CD4-positive, alpha-beta memory T cell (primary cell): ENCODE measurements at regions not wholly inside any gene's neighbourhood (a gene's known extent, or its start where the extent isn't known, plus 50 kb on each side); places are given as distances from the start of the nearest gene placed in this dataset.

Source experiments
- CTCF ChIA-PET: fragments of 350-600 bp; sonication (Branson Sonifier 250); formaldehyde crosslinking; loops from one replicate; lab custom pipeline; 2021; ENCODE audit warnings: inconsistent platforms; ENCODE audit not compliant: partially characterized antibody; lab: Charles Lee
- POLR2A ChIA-PET: fragments of 350-600 bp; sonication (Branson Sonifier 250); formaldehyde crosslinking; loops from one replicate; lab custom pipeline; 2021; ENCODE audit not compliant: partially characterized antibody; lab: Charles Lee
- DNase-seq, 5 donors: peaks; one replicate each; pipeline versions ENCODE4 v3.0.0 to v3.0.0-alpha.2; 2020 to 2022; ENCODE audit warnings: mixed read lengths in 1 of 5
- H3K27ac ChIP-seq: one replicate; pipeline ENCODE4 v1.7.0; 2013; ENCODE audit warnings: low read depth, low read length
- H3K27me3 ChIP-seq: 2 replicates; pipeline ENCODE4 v1.7.0; 2013; ENCODE audit warnings: mild to moderate bottlenecking, low read length, moderate library complexity; ENCODE audit not compliant: insufficient read depth
- H3K36me3 ChIP-seq: 2 replicates; pipeline ENCODE4 v1.7.0; 2013; ENCODE audit warnings: mild to moderate bottlenecking, low read length, moderate library complexity; ENCODE audit not compliant: insufficient read depth
- H3K4me1 ChIP-seq: 2 replicates; pipeline ENCODE4 v1.7.0; 2013; ENCODE audit warnings: mild to moderate bottlenecking, low read length, moderate library complexity; ENCODE audit not compliant: insufficient read depth
- H3K4me3 ChIP-seq, 2 donors: one replicate each; pipeline ENCODE4 v1.7.0; 2013; ENCODE audit warnings: low read length in 2 of 2, mild to moderate bottlenecking in 1 of 2
- H3K9me3 ChIP-seq, 2 donors: one replicate each; pipeline ENCODE4 v1.7.0; 2013; ENCODE audit warnings: low read length in 2 of 2, control low read depth in 1 of 2; ENCODE audit not compliant: control insufficient read depth in 1 of 2
- H3K27ac Mint-ChIP-seq, 7 donors: one replicate each; pipeline ENCODE4 v1.8.0; 2020 to 2021; ENCODE audit warnings: mixed read lengths in 7 of 7, mild to moderate bottlenecking in 6 of 7, inconsistent platforms in 3 of 7, moderate library complexity in 3 of 7
- H3K27me3 Mint-ChIP-seq, 2 donors: one replicate each; pipeline ENCODE4 v1.8.0; 2020 to 2021; ENCODE audit warnings: mixed read lengths in 2 of 2
- H3K36me3 Mint-ChIP-seq, 2 donors: one replicate each; pipeline ENCODE4 v1.8.0; 2020 to 2021; ENCODE audit warnings: mixed read lengths in 2 of 2, inconsistent platforms in 1 of 2, mild to moderate bottlenecking in 1 of 2
- H3K4me1 Mint-ChIP-seq, 4 donors: one replicate each; pipeline ENCODE4 v1.8.0; 2020 to 2021; ENCODE audit warnings: mixed read lengths in 4 of 4, mild to moderate bottlenecking in 1 of 4
- H3K4me3 Mint-ChIP-seq, 8 donors: one replicate each; pipeline ENCODE4 v1.8.0; 2020 to 2021; ENCODE audit warnings: mixed read lengths in 8 of 8, mild to moderate bottlenecking in 7 of 8, moderate library complexity in 6 of 8, inconsistent platforms in 3 of 8
- H3K9me3 Mint-ChIP-seq, 8 donors: one replicate each; pipeline ENCODE4 v1.8.0; 2020 to 2021; ENCODE audit warnings: mixed read lengths in 8 of 8, mild to moderate bottlenecking in 5 of 8, inconsistent platforms in 3 of 8, moderate library complexity in 1 of 8
- intact Hi-C: fragments of 100-400 bp; cut with micrococcal nuclease; formaldehyde crosslinking; loops from one replicate; pipeline ENCODE4 v1.15.1; 2023

GRCh38 chr5:53160895-53161294 is 51.3 kb upstream of the MOCS2 start:
- Mint-ChIP-seq H3K36me3 (no peaks in the 10 kb centered on the region), H3K27me3 (peaks cover 6 to 11% of the 10 kb centered on the region in 2 donors), H3K4me1 (no peaks in the 10 kb centered on the region), H3K4me3 (peak overlapping the region in 1 of 8 donors; percentile 61), H3K27ac (no peak overlapping the region), H3K9me3 (peaks cover 0 to 4% (median 0%) of the 10 kb centered on the region in 8 donors)
- no peak for DNase-seq
- Histone ChIP-seq H3K36me3 (no peaks in the 10 kb centered on the region), H3K4me1 (no peaks in the 10 kb centered on the region), H3K27ac (no peak overlapping the region), H3K27me3 (no peaks in the 10 kb centered on the region), H3K4me3 (no peak overlapping the region), H3K9me3 (no peaks in the 10 kb centered on the region)
- POLR2A ChIA-PET, result no interaction called here
- intact Hi-C loops, result no loop called here
- CTCF ChIA-PET, result no interaction called here

- Mint-ChIP-seq H3K36me3 (no peaks in the 10 kb centered on the region), H3K27ac (no peak overlapping the region), H3K4me3 (no peak overlapping the region), H3K27me3 (peaks cover 3 to 7% of the 10 kb centered on the region in 2 donors), H3K9me3 (peaks cover 0 to 2% (median 0%) of the 10 kb centered on the region in 8 donors), H3K4me1 (no peaks in the 10 kb centered on the region)
- no peaks in the 10 kb centered on the region for H3K9me3 ChIP-seq
- H3K4me3 ChIP-seq, result no peak overlapping the region
- H3K27me3 ChIP-seq, result no peaks in the 10 kb centered on the region
- H3K4me1 ChIP-seq, result no peaks in the 10 kb centered on the region
- no peak overlapping the region for H3K27ac ChIP-seq
- DNase-seq, result no peak
- intact Hi-C loops, result no loop called here
- ChIA-PET POLR2A (no interaction called here), CTCF (no interaction called here)
- no peaks in the 10 kb centered on the region for H3K36me3 ChIP-seq
Measured at GRCh38 chr5:53161876-53162275, 52.3 kb upstream of the MOCS2 start.

- Mint-ChIP-seq H3K4me3 (no peak overlapping the region), H3K4me1 (no peaks in the 10 kb centered on the region), H3K36me3 (no peaks in the 10 kb centered on the region), H3K9me3 (no peaks in the 10 kb centered on the region), H3K27me3 (peaks cover 0 to 4% of the 10 kb centered on the region in 2 donors), H3K27ac (no peak overlapping the region)
- Histone ChIP-seq H3K4me1 (no peaks in the 10 kb centered on the region), H3K36me3 (no peaks in the 10 kb centered on the region), H3K27ac (no peak overlapping the region), H3K9me3 (no peaks in the 10 kb centered on the region), H3K4me3 (no peak overlapping the region), H3K27me3 (no peaks in the 10 kb centered on the region)
- intact Hi-C loops, result no loop called here
- DNase-seq, result no peak
- ChIA-PET POLR2A (no interaction called here), CTCF (no interaction called here)
Measured at GRCh38 chr5:53164478-53165165, 55.1 kb upstream of the MOCS2 start.

GRCh38 chr5:53165431-53166182 is 56.0 kb upstream of the MOCS2 start:
- intact Hi-C loops, result no loop called here
- ChIA-PET POLR2A (no interaction called here), CTCF (interaction anchor here (1.3 kb wide), 1 partner anchor 12 kb away, joined by 4 read pairs; no protein-coding TSS in a partner anchor)
- no peak overlapping the region for H3K4me3 ChIP-seq
- no peaks in the 10 kb centered on the region for H3K4me1 ChIP-seq
- no peaks in the 10 kb centered on the region for H3K27me3 ChIP-seq
- Mint-ChIP-seq H3K4me3 (no peak overlapping the region), H3K4me1 (no peaks in the 10 kb centered on the region), H3K27me3 (peaks cover 3 to 4% of the 10 kb centered on the region in 2 donors), H3K27ac (no peak overlapping the region), H3K9me3 (no peaks in the 10 kb centered on the region), H3K36me3 (no peaks in the 10 kb centered on the region)
- H3K36me3 ChIP-seq, result no peaks in the 10 kb centered on the region
- H3K27ac ChIP-seq, result no peak overlapping the region
- H3K9me3 ChIP-seq, result no peaks in the 10 kb centered on the region
- DNase-seq, result no peak

DNA sequence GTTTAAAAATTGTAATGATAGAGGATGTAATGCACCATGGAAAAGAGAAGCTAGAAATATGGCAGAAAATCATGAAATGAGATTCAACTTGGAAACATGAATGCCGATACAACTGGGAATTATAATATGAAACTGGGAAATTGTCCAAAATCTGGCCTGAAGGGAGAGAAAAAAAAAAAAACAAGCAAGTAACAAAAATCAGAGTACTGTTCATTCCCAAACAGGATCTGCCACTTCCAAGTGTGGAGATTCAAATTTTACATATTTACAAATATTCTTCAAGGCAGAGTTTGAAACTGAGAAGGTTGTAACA is 56.6 kb upstream of the MOCS2 start:
- no peaks in the 10 kb centered on the region for H3K27me3 ChIP-seq
- Mint-ChIP-seq H3K4me1 (no peaks in the 10 kb centered on the region), H3K27me3 (peaks cover 3 to 4% of the 10 kb centered on the region in 2 donors), H3K36me3 (no peaks in the 10 kb centered on the region), H3K27ac (no peak overlapping the region), H3K4me3 (no peak overlapping the region), H3K9me3 (no peaks in the 10 kb centered on the region)
- H3K36me3 ChIP-seq, result no peaks in the 10 kb centered on the region
- H3K27ac ChIP-seq, result no peak overlapping the region
- no peaks in the 10 kb centered on the region for H3K9me3 ChIP-seq
- intact Hi-C loops, result no loop called here
- no peak for DNase-seq
- H3K4me3 ChIP-seq, result no peak overlapping the region
- no peaks in the 10 kb centered on the region for H3K4me1 ChIP-seq
- POLR2A ChIA-PET, result no interaction called here
- CTCF ChIA-PET, result interaction anchor here (0.7 to 1.3 kb wide), 2 partner anchors 9 to 12 kb away, joined by 4 read pairs; no protein-coding TSS in a partner anchor

DNA sequence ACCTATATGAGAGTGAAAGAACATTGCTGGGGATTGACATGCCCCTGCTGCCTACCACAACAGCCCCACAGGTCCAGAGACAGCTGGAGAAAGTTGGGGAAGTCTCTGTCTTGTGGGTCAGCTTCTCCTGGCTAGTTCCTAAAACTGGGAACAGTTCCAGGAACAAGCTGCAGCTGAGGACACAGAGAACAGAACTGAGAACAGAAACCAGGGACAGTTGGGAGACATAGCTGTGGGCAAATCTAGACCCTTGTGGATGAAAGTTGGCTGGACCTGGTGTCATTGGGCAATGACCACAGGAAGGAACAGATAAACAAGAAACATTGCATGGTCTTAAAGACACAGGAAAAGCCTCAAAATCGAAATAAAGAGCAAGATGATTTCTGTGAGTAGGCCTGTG is 58.3 kb upstream of the MOCS2 start:
- H3K27ac Mint-ChIP-seq, result no peak overlapping the region
- H3K36me3 ChIP-seq, result no peaks in the 10 kb centered on the region
- H3K4me1 Mint-ChIP-seq, result no peaks in the 10 kb centered on the region
- H3K27ac ChIP-seq, result no peak overlapping the region
- intact Hi-C loops, result no loop called here
- POLR2A ChIA-PET, result no interaction called here
- no peaks in the 10 kb centered on the region for H3K27me3 ChIP-seq
- H3K4me3 Mint-ChIP-seq, result no peak overlapping the region
- H3K9me3 ChIP-seq, result no peaks in the 10 kb centered on the region
- H3K4me1 ChIP-seq, result no peaks in the 10 kb centered on the region
- CTCF ChIA-PET, result no interaction called here
- H3K4me3 ChIP-seq, result no peak overlapping the region
- DNase-seq, result no peak
- H3K36me3 Mint-ChIP-seq, result no peaks in the 10 kb centered on the region
- no peaks in the 10 kb centered on the region for H3K9me3 Mint-ChIP-seq
- H3K27me3 Mint-ChIP-seq, result peaks cover 3 to 4% of the 10 kb centered on the region in 2 donors

DNA sequence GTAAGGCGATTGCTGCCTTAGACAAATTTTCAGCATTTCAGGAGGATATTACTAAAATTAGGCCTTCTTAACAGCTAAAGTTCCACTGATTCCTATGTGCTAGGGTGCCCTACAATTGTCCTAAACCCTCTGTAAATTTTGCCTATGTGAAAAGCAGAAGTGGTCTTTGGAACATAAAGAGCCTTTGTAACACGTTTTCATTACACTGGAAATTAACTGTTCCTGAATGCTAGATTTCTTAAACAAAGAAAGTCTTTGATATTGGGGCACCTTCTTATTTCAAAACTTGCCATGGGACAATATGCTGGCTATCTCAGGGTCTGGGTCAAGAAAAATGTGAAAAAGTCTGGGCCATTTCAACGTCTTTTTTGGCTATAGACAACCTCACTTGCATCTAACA is 60.4 kb upstream of the MOCS2 start:
- Histone ChIP-seq H3K36me3 (no peaks in the 10 kb centered on the region), H3K27me3 (no peaks in the 10 kb centered on the region), H3K27ac (no peak overlapping the region), H3K9me3 (no peaks in the 10 kb centered on the region), H3K4me3 (no peak overlapping the region), H3K4me1 (no peaks in the 10 kb centered on the region)
- Mint-ChIP-seq H3K27me3 (peaks cover 4% of the 10 kb centered on the region in 2 donors), H3K4me3 (no peak overlapping the region), H3K36me3 (no peaks in the 10 kb centered on the region), H3K9me3 (peaks cover 0 to 1% (median 0%) of the 10 kb centered on the region in 8 donors), H3K4me1 (no peaks in the 10 kb centered on the region), H3K27ac (no peak overlapping the region)
- POLR2A ChIA-PET, result no interaction called here
- no peak for DNase-seq
- CTCF ChIA-PET, result no interaction called here
- intact Hi-C loops, result loop anchor here (1.0 kb wide), 1 partner anchor 1059 kb away; no protein-coding TSS in a partner anchor
